Colonic mucosa (tissue), 4 donors: ENCODE measurements at regions not wholly inside any gene's neighbourhood (a gene's known extent, or its start where the extent isn't known, plus 50 kb on each side); places are given as distances from the start of the nearest gene placed in this dataset.
"Not testable (repeated sequence)": the region's sequence is repeated elsewhere in the genome, so short reads cannot be mapped to it uniquely, and the experiment has no call there.

Source experiments
- DNase-seq: peaks from one replicate; pipeline ENCODE4 v3.0.0-alpha.2; 2020
- H3K27ac ChIP-seq: fragments of 200-600 bp; one replicate; pipeline ENCODE4 v1.8.0; 2021
- H3K27me3 ChIP-seq: fragments of 200-600 bp; one replicate; pipeline ENCODE4 v1.8.0; 2021
- H3K36me3 ChIP-seq: fragments of 200-600 bp; one replicate; pipeline ENCODE4 v1.8.0; 2021
- H3K4me1 ChIP-seq: fragments of 200-600 bp; one replicate; pipeline ENCODE4 v1.8.0; 2021; ENCODE audit warnings: mild to moderate bottlenecking
- H3K4me3 ChIP-seq: fragments of 200-600 bp; one replicate; pipeline ENCODE4 v1.8.0; 2021
- H3K9ac ChIP-seq, 2 donors: one replicate each; pipeline ENCODE4 v1.7.0; 2013; ENCODE audit warnings: control low read depth in 2 of 2, low read depth in 2 of 2, low read length in 2 of 2
- H3K9me3 ChIP-seq: fragments of 200-600 bp; one replicate; pipeline ENCODE4 v1.8.0; 2021
- CTCF ChIP-seq: fragments of 200-600 bp; IDR thresholded peaks from one replicate; pipeline ENCODE4 v1.8.0; 2022; ENCODE audit warnings: antibody characterized with exemption, mild to moderate bottlenecking
- intact Hi-C: fragments of 100-400 bp; cut with DNase I; formaldehyde crosslinking; loops from one replicate; pipeline ENCODE4 v1.14.1; 2022
- donor health status: healthy.
- donor health status: DM: no; HTN: no; CAD: no.
- donor health status: DM: no; HTN: no; CAD: no.

- Histone ChIP-seq H3K27me3 (no peaks in the 10 kb centered on the region), H3K4me1 (no peaks in the 10 kb centered on the region), H3K4me3 (no peak overlapping the region), H3K9ac (no peak overlapping the region), H3K9me3 (no peaks in the 10 kb centered on the region), H3K36me3 (no peaks in the 10 kb centered on the region), H3K27ac (no peak overlapping the region)
- DNase-seq = no peak
- TF ChIP-seq CTCF = no peak
- intact Hi-C loops = no loop called here
Observed at GRCh38 chr2:125259451-125259850, 1234.4 kb downstream of the CNTNAP5 start.

- H3K27me3 ChIP-seq, H3K9ac ChIP-seq, H3K9me3 ChIP-seq, DNase-seq, H3K4me3 ChIP-seq, H3K36me3 ChIP-seq, intact Hi-C loops, H3K27ac ChIP-seq, H3K4me1 ChIP-seq: not testable (repeated sequence)
Observed at GRCh38 chr2:125260366-125260930, 1235.4 kb downstream of the CNTNAP5 start.

GRCh38 chr2:125264453-125264852 is 1239.4 kb downstream of the CNTNAP5 start:
- intact Hi-C loops = no loop called here
- TF ChIP-seq CTCF = no peak
- Histone ChIP-seq H3K36me3 (no peaks in the 10 kb centered on the region), H3K9ac (no peak overlapping the region), H3K4me1 (no peaks in the 10 kb centered on the region), H3K9me3 (no peaks in the 10 kb centered on the region), H3K4me3 (no peak overlapping the region), H3K27me3 (no peaks in the 10 kb centered on the region), H3K27ac (no peak overlapping the region)
- DNase-seq = no peak

- intact Hi-C loops = no loop called here
- Histone ChIP-seq H3K27me3 (no peaks in the 10 kb centered on the region), H3K4me1 (no peaks in the 10 kb centered on the region), H3K36me3 (no peaks in the 10 kb centered on the region), H3K27ac (no peak overlapping the region), H3K9me3 (no peaks in the 10 kb centered on the region), H3K9ac (no peak overlapping the region), H3K4me3 (no peak overlapping the region)
- no peak for DNase-seq
- TF ChIP-seq CTCF = no peak
Observed at GRCh38 chr2:125267683-125268082, 1242.6 kb downstream of the CNTNAP5 start.

- Histone ChIP-seq H3K27me3 (no peaks in the 10 kb centered on the region), H3K9ac (no peak overlapping the region), H3K4me1 (no peaks in the 10 kb centered on the region), H3K4me3 (no peak overlapping the region), H3K36me3 (no peaks in the 10 kb centered on the region), H3K27ac (no peak overlapping the region), H3K9me3 (no peaks in the 10 kb centered on the region)
- no peak for DNase-seq
- TF ChIP-seq CTCF = no peak
- intact Hi-C loops = no loop called here
Observed at GRCh38 chr2:125272651-125273050, 1247.6 kb downstream of the CNTNAP5 start.

GRCh38 chr2:125274718-125275117 is 1249.6 kb downstream of the CNTNAP5 start:
- Histone ChIP-seq H3K27ac (no peak overlapping the region), H3K4me3 (no peak overlapping the region), H3K9me3 (no peaks in the 10 kb centered on the region), H3K4me1 (no peaks in the 10 kb centered on the region), H3K9ac (no peak overlapping the region), H3K36me3 (no peaks in the 10 kb centered on the region), H3K27me3 (no peaks in the 10 kb centered on the region)
- DNase-seq = no peak
- no peak for TF ChIP-seq CTCF
- intact Hi-C loops = no loop called here
